K562 (cell line): ENCODE measurements at regions not wholly inside any gene's neighbourhood (a gene's known extent, or its start where the extent isn't known, plus 50 kb on each side); places are given as distances from the start of the nearest gene placed in this dataset.

Source experiments
- ATAC-seq: fragments of 200-7000 bp; cut with Tn5 transposase; 3 replicates; pipeline ENCODE4 v1.9.1; 2020; ENCODE audit warnings: moderate library complexity
- BruUV-seq: library from RNA; stranded (reverse); fragments of 400-500 nt; replicated peaks from 2 replicates; lab custom pipeline; 2021; lab: Mats Ljungman, UMichigan
- CTCF ChIA-PET: fragments of 300-600 bp; formaldehyde crosslinking; extraction: SDS; loops from one replicate; lab custom pipeline; 2021; ENCODE audit warnings: low intra/inter-chr PET ratio; lab: Yijun Ruan, JAX
- POLR2A ChIA-PET: fragments of 300-600, 350-650 bp; sonication (Branson Sonifier 250); formaldehyde crosslinking; extraction: SDS; loops from one replicate; lab custom pipeline; 2021; ENCODE audit warnings: antibody characterized with exemption, inconsistent platforms; lab: Yijun Ruan, JAX
- DNase-seq, 4 experiments: peaks; one replicate each; pipeline versions ENCODE4 v3.0.0 to v3.0.0-alpha.2; 2011 to 2018; ENCODE audit warnings: low spot score in 3 of 4, mixed read lengths in 3 of 4; ENCODE audit errors: extremely low read depth in 1 of 4
- FAIRE-seq: peaks from 2 replicates; lab custom pipeline; 2011; peaks lifted over from hg19 to GRCh38; lab: Jason Lieb, UNC
- H2AFZ ChIP-seq: 2 replicates; pipeline ENCODE4 v1.6.0; 2011; ENCODE audit warnings: low read depth, low read length, control low read depth, inconsistent platforms
- H3K27ac ChIP-seq: fragments of 200-600 bp; 3 replicates; pipeline ENCODE4 v1.8.0; 2011; ENCODE audit warnings: low read depth, mild to moderate bottlenecking, control low read depth, inconsistent platforms, low read length, moderate library complexity, mixed read lengths; ENCODE audit errors: extremely low read depth
- H3K27me3 ChIP-seq, 2 experiments: fragments of 300-600 bp in 1 of 2; 2 replicates in 1 of 2; 3 replicates in 1 of 2; pipeline versions ENCODE4 v1.6.0 to v1.8.0; 2011; ENCODE audit warnings: inconsistent platforms in 2 of 2, low read length in 2 of 2, mild to moderate bottlenecking in 1 of 2, mixed read lengths in 1 of 2, moderate library complexity in 1 of 2; ENCODE audit not compliant: control insufficient read depth in 2 of 2, insufficient read depth in 2 of 2
- H3K36me3 ChIP-seq: fragments of 300-600 bp; 3 replicates; pipeline ENCODE4 v1.8.0; 2011; ENCODE audit warnings: mild to moderate bottlenecking, low read length, inconsistent platforms; ENCODE audit not compliant: control insufficient read depth, insufficient read depth
- H3K4me1 ChIP-seq, 2 experiments: fragments of 200-600 bp in 1 of 2; replicated peaks in 1 of 2; 2 replicates in 1 of 2; 3 replicates in 1 of 2; pipeline versions ENCODE4 v1.5.1 to v1.8.0; 2011; ENCODE audit warnings: inconsistent platforms in 2 of 2, low read length in 2 of 2, mild to moderate bottlenecking in 1 of 2, mixed read lengths in 1 of 2, moderate library complexity in 1 of 2; ENCODE audit not compliant: control insufficient read depth in 2 of 2, insufficient read depth in 2 of 2
- H3K4me2 ChIP-seq: 2 replicates; pipeline ENCODE4 v1.6.1; 2011; ENCODE audit warnings: low read length, control low read depth, inconsistent platforms, mixed read lengths; ENCODE audit not compliant: insufficient read depth
- H3K4me3 ChIP-seq: fragments of 200-600 bp; sonication (generic), shearing (Covaris generic); 2 replicates; pipeline ENCODE4 v1.5.1; 2016; ENCODE audit warnings: control low read depth, inconsistent platforms
- H3K79me2 ChIP-seq: fragments of 200-600 bp; 3 replicates; pipeline ENCODE4 v1.8.0; 2011; ENCODE audit warnings: low read length, inconsistent platforms; ENCODE audit not compliant: control insufficient read depth, insufficient read depth
- H3K9ac ChIP-seq, 2 experiments: 2 replicates each; pipeline versions ENCODE4 v1.6.0 to v1.6.1; 2011; ENCODE audit warnings: low read depth in 2 of 2, low read length in 2 of 2, control low read depth in 1 of 2, inconsistent platforms in 1 of 2, mild to moderate bottlenecking in 1 of 2, mixed read lengths in 1 of 2; ENCODE audit not compliant: insufficient read depth in 1 of 2
- H3K9me1 ChIP-seq: one replicate; pipeline ENCODE4 v1.6.0; 2011; ENCODE audit warnings: inconsistent platforms, mild to moderate bottlenecking, low read length, moderate library complexity; ENCODE audit not compliant: control insufficient read depth, insufficient read depth
- H3K9me3 ChIP-seq: replicated peaks from 2 replicates; pipeline ENCODE4 v1.5.1; 2011; ENCODE audit warnings: low read depth, low read length, inconsistent platforms; ENCODE audit not compliant: control insufficient read depth, insufficient read depth
- H4K20me1 ChIP-seq: replicated peaks from 2 replicates; pipeline ENCODE4 v1.6.1; 2011; ENCODE audit warnings: low read length, inconsistent platforms, mixed read lengths; ENCODE audit not compliant: control insufficient read depth, insufficient read depth
- DPF2 ChIP-seq: fragments of 450-650 bp; IDR thresholded peaks from 2 replicates; pipeline ENCODE4 v1.6.1; 2016
- ERF ChIP-seq: fragments of 450-650 bp; formaldehyde crosslinking; IDR thresholded peaks from 2 replicates; pipeline ENCODE4 v1.4.0; 2020; ENCODE audit warnings: mild to moderate bottlenecking, mixed read lengths
- MEF2A ChIP-seq: IDR thresholded peaks from 2 replicates; pipeline ENCODE4 v1.6.1; 2011; ENCODE audit warnings: low read depth, mild to moderate bottlenecking, low read length, moderate library complexity; ENCODE audit not compliant: control insufficient read depth
- MTA3 ChIP-seq: fragments of 450-650 bp; formaldehyde crosslinking; IDR thresholded peaks from 2 replicates; pipeline ENCODE4 v1.6.1; 2017; ENCODE audit warnings: mild to moderate bottlenecking, borderline replicate concordance
- NR2F6 ChIP-seq: fragments of 450-650 bp; formaldehyde crosslinking; IDR thresholded peaks from 2 replicates; pipeline ENCODE4 v1.4.0; 2020; ENCODE audit warnings: mild to moderate bottlenecking
- PCBP1 ChIP-seq: fragments of 200-400 bp; formaldehyde crosslinking; IDR thresholded peaks from 2 replicates; pipeline ENCODE4 v1.6.1; 2018; ENCODE audit warnings: mild to moderate bottlenecking, low read depth, low read length; ENCODE audit not compliant: poor library complexity, severe bottlenecking
- POLR3A ChIP-seq: IDR thresholded peaks from 2 replicates; pipeline ENCODE4 v1.6.1; 2011; ENCODE audit warnings: borderline replicate concordance, mild to moderate bottlenecking, moderate library complexity; ENCODE audit not compliant: insufficient read length, insufficient read depth; ENCODE audit errors: extremely low read depth
- RNF2 ChIP-seq: sonication (generic); IDR thresholded peaks from 2 replicates; pipeline ENCODE4 v1.6.1; 2016
- SLC30A9 ChIP-seq: fragments of 250-450 bp; sonication (Bioruptor Pico); IDR thresholded peaks from 2 replicates; pipeline ENCODE4 v1.8.0; 2022; ENCODE audit warnings: mild to moderate bottlenecking, moderate library complexity
- TAF9B ChIP-seq: fragments of 450-650 bp; IDR thresholded peaks from 2 replicates; pipeline ENCODE4 v1.6.1; 2018; ENCODE audit warnings: mild to moderate bottlenecking; ENCODE audit not compliant: partially characterized antibody
- VEZF1 ChIP-seq: fragments of 200-800 bp; sonication (Bioruptor generic); IDR thresholded peaks from 2 replicates; pipeline ENCODE4 v1.6.1; 2017; ENCODE audit warnings: missing genetic modification characterization, missing compliant biosample characterization
- ZBTB33 ChIP-seq: sonication (generic); formaldehyde crosslinking; IDR thresholded peaks from 2 replicates; pipeline ENCODE4 v1.8.1; 2023; ENCODE audit warnings: mild to moderate bottlenecking, missing genetic modification reagents
- ZNF133 ChIP-seq: fragments of 250-450 bp; sonication (Bioruptor Pico); IDR thresholded peaks from 2 replicates; pipeline ENCODE4 v1.4.0; 2020; ENCODE audit warnings: mild to moderate bottlenecking
- ZNF212 ChIP-seq: fragments of 450-650 bp; formaldehyde crosslinking; IDR thresholded peaks from 2 replicates; pipeline ENCODE4 v1.4.0; 2020; ENCODE audit warnings: mild to moderate bottlenecking
- ZNF354B ChIP-seq: fragments of 250-450 bp; sonication (Bioruptor Pico); IDR thresholded peaks from 2 replicates; pipeline ENCODE4 v1.4.0; 2020
- WGBS: fragments of 100-300 bp; shearing (Covaris generic); methylation state at CpG from one replicate; pipeline ENCODE4 v1.1.6; 2016; ENCODE audit warnings: low coverage, mixed read lengths; ENCODE audit not compliant: insufficient coverage; ENCODE audit errors: missing lambda C conversion rate; 5-methylcytosine and 5-hydroxymethylcytosine counted together
- in situ Hi-C: fragments of 300-500 bp; cut with MboI; formaldehyde crosslinking; loops from 4 replicates; pipeline ENCODE4 v1.15.0; 2018; ENCODE audit warnings: inconsistent platforms, mixed read lengths
- intact Hi-C: fragments of 100-400 bp; cut with micrococcal nuclease; formaldehyde crosslinking; loops from 2 replicates; pipeline ENCODE4 v1.14.2; 2022
- TF ChIP-seq, protein P1 (sequence below): fragments of 250-450 bp; sonication (Bioruptor Pico); IDR thresholded peaks from 2 replicates; pipeline ENCODE4 v1.8.0; 2022; ENCODE audit warnings: moderate library complexity, mild to moderate bottlenecking, inconsistent platforms
- TF ChIP-seq, protein P2 (sequence below): fragments of 450-650 bp; formaldehyde crosslinking; IDR thresholded peaks from 2 replicates; pipeline ENCODE4 v1.4.0; 2020; ENCODE audit warnings: mild to moderate bottlenecking, mixed read lengths

GRCh38 chr11:11755871-11756270 lies 85.9 kb upstream of the USP47 start (continued):
- no peak for TF ChIP-seq ZNF212 (CRISPR knock-in tag)
- no peak for TF ChIP-seq MTA3
- TF ChIP-seq DPF2, result no peak
- TF ChIP-seq, protein P1, sequence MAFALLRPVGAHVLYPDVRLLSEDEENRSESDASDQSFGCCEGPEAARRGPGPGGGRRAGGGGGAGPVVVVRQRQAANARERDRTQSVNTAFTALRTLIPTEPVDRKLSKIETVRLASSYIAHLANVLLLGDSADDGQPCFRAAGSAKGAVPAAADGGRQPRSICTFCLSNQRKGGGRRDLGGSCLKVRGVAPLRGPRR (CRISPR knock-in tag), result no peak
- TF ChIP-seq ZBTB33 (CRISPR knock-in tag), result no peak

GRCh38 chr11:11752679-11753078 lies 89.1 kb upstream of the USP47 start:
- no peak for ATAC-seq
- Histone ChIP-seq H3K36me3 (no peaks in the 10 kb centered on the region), H3K9me3 (no peaks in the 10 kb centered on the region), H3K9ac (no peak overlapping the region), H3K4me2 (no peak overlapping the region), H3K79me2 (no peaks in the 10 kb centered on the region), H4K20me1 (no peaks in the 10 kb centered on the region), H3K4me1 (no peaks in the 10 kb centered on the region), H3K9me1 (no peaks in the 10 kb centered on the region), H3K4me3 (no peak overlapping the region), H2AFZ (no peak overlapping the region), H3K27ac (no peak overlapping the region), H3K27me3 (peaks cover 10 to 15% of the 10 kb centered on the region in 2 experiments; a peak in 4 of 5 replicates)
- 3% methylated on average over 3 of the region's 3 CpGs for WGBS
- no peak for FAIRE-seq
- POLR2A ChIA-PET, result interaction anchor here (0.7 to 1.5 kb wide), 2 partner anchors 10 to 52 kb away, joined by 3 to 4 read pairs; no protein-coding TSS in a partner anchor
- in situ Hi-C loops, result no loop called here
- no peak for DNase-seq
- no TSS peak for BruUV-seq
- intact Hi-C loops, result no loop called here
- CTCF ChIA-PET, result no interaction called here
- TF ChIP-seq PCBP1 (no peak), TAF9B (no peak), VEZF1 (CRISPR knock-in tag) (no peak), NR2F6 (CRISPR knock-in tag) (no peak), RNF2 (no peak), ZNF133 (CRISPR knock-in tag) (no peak), ERF (no peak), SLC30A9 (CRISPR knock-in tag) (no peak), POLR3A (no peak), MEF2A (no peak), ZNF354B (CRISPR knock-in tag) (no peak)
- TF ChIP-seq, protein P2, sequence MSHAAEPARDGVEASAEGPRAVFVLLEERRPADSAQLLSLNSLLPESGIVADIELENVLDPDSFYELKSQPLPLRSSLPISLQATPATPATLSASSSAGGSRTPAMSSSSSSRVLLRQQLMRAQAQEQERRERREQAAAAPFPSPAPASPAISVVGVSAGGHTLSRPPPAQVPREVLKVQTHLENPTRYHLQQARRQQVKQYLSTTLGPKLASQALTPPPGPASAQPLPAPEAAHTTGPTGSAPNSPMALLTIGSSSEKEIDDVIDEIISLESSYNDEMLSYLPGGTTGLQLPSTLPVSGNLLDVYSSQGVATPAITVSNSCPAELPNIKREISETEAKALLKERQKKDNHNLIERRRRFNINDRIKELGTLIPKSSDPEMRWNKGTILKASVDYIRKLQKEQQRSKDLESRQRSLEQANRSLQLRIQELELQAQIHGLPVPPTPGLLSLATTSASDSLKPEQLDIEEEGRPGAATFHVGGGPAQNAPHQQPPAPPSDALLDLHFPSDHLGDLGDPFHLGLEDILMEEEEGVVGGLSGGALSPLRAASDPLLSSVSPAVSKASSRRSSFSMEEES, result no peak
